A673 (cell line): ENCODE measurements at regions not wholly inside any gene's neighbourhood (a gene's known extent, or its start where the extent isn't known, plus 50 kb on each side); places are given as distances from the start of the nearest gene placed in this dataset.

Experiments
- EZH2 ChIP-seq: fragments of 200-600 bp; sonication (generic); IDR thresholded peaks from 2 replicates; pipeline ENCODE4 v1.6.1; 2017; ENCODE audit warnings: borderline replicate concordance, low read depth, mild to moderate bottlenecking, mixed read lengths, antibody characterized with exemption, low read length; ENCODE audit not compliant: poor library complexity, severe bottlenecking
- TF ChIP-seq, protein P1 (sequence below): fragments of 300-800, 200-600 bp; sonication (generic); conservative IDR thresholded peaks from 2 replicates; pipeline ENCODE4 v1.5.1; 2017; ENCODE audit warnings: low read depth, mild to moderate bottlenecking, antibody characterized with exemption, low read length, moderate library complexity, mixed read lengths

DNA sequence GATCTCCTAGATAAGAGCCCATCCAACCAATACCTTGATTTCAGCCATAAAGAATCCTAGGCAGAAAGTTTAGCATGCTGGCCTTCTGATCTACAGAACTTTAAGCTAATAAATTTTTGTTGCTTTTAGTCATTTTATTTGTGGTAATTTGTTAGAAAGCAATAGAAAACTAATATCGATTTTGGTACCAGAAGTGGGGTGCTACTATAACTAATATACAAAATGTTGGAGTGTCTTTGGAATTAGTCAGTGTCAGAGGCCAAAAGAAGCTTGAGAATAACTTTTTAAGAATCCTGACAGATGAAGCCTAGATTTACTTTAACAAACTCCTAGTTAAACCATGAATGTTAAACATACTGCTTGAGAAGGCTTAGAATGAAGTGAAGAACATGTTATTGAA, 83.6 kb upstream of the HSF2 start:
- TF ChIP-seq, protein P1, sequence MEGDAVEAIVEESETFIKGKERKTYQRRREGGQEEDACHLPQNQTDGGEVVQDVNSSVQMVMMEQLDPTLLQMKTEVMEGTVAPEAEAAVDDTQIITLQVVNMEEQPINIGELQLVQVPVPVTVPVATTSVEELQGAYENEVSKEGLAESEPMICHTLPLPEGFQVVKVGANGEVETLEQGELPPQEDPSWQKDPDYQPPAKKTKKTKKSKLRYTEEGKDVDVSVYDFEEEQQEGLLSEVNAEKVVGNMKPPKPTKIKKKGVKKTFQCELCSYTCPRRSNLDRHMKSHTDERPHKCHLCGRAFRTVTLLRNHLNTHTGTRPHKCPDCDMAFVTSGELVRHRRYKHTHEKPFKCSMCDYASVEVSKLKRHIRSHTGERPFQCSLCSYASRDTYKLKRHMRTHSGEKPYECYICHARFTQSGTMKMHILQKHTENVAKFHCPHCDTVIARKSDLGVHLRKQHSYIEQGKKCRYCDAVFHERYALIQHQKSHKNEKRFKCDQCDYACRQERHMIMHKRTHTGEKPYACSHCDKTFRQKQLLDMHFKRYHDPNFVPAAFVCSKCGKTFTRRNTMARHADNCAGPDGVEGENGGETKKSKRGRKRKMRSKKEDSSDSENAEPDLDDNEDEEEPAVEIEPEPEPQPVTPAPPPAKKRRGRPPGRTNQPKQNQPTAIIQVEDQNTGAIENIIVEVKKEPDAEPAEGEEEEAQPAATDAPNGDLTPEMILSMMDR: no peak
- TF ChIP-seq EZH2: no peak
